VCaP (cell line): ENCODE measurements at regions not wholly inside any gene's neighbourhood (a gene's known extent, or its start where the extent isn't known, plus 50 kb on each side); places are given as distances from the start of the nearest gene placed in this dataset.

ENCODE experiments used
- H3K27ac ChIP-seq: fragments of 450-650 bp; 2 replicates; pipeline ENCODE4 v1.5.1; 2017
- TF ChIP-seq, protein P1 (sequence below): fragments of 450-650 bp; conservative IDR thresholded peaks from 2 replicates; pipeline ENCODE4 v1.5.1; 2017; ENCODE audit warnings: mild to moderate bottlenecking, moderate library complexity

DNA sequence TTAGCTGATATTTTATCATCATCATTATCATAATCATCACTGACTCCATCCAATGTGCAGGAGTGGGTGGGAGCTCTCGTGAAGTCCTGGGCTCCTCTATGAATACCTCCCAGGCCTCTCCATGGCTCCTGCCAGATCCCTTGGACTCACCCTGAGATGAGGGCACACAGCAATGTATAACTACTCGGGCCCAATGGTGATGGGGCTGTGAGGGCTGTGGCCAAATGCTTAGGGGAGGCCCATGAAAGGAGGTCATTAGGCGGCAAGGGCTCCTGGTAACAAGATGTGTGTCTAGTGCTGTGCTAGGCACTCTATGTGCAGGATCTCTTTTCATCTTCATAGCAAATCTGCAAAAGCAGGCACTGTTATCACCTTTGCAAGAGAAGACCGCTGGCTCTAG, 270.9 kb downstream of the GLRX3 start:
- TF ChIP-seq, protein P1, sequence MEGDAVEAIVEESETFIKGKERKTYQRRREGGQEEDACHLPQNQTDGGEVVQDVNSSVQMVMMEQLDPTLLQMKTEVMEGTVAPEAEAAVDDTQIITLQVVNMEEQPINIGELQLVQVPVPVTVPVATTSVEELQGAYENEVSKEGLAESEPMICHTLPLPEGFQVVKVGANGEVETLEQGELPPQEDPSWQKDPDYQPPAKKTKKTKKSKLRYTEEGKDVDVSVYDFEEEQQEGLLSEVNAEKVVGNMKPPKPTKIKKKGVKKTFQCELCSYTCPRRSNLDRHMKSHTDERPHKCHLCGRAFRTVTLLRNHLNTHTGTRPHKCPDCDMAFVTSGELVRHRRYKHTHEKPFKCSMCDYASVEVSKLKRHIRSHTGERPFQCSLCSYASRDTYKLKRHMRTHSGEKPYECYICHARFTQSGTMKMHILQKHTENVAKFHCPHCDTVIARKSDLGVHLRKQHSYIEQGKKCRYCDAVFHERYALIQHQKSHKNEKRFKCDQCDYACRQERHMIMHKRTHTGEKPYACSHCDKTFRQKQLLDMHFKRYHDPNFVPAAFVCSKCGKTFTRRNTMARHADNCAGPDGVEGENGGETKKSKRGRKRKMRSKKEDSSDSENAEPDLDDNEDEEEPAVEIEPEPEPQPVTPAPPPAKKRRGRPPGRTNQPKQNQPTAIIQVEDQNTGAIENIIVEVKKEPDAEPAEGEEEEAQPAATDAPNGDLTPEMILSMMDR: no peak
- no peak overlapping the region for H3K27ac ChIP-seq

DNA sequence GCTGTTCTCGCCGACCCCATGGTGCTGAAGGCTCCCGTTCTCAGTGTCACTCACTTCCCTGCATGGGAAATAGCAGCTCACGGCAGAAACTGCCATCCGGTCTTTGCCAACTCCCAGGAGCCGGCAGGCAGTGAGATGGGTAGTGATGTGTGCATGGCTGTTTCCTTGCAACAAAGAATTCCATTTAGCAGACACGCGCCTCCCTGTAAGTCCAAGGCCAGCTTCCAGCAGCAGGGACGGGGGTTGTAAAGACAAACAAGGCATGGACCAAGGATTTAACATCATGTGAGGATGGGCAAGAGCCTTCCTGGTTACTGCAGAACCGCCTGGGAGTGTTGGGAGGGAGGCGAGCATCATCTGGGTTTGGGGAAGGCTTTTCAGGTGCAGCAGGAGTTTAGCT, 273.1 kb downstream of the GLRX3 start:
- H3K27ac ChIP-seq: no peak overlapping the region
- TF ChIP-seq, protein P1: no peak

DNA sequence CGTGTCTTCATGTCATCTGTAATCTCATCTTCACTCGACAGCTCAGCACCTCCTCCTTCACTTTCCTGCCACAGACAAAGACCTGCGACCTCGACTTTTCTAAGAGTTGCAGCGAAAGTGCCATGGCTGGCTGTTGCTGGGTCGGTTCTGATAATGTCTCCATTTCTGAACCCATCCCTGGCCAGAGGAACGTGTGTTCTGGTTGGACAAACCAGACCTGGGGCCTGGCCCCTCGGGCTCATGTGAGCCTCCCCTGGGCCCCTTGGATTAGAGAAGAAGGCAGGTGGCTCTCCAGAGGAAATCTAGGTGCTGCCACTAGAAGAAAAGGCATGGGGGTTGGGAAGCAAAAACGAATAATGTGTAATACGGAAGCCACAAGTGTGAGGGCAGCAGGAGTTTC, 273.7 kb downstream of the GLRX3 start:
- no peak overlapping the region for H3K27ac ChIP-seq
- TF ChIP-seq, protein P1: no peak

DNA sequence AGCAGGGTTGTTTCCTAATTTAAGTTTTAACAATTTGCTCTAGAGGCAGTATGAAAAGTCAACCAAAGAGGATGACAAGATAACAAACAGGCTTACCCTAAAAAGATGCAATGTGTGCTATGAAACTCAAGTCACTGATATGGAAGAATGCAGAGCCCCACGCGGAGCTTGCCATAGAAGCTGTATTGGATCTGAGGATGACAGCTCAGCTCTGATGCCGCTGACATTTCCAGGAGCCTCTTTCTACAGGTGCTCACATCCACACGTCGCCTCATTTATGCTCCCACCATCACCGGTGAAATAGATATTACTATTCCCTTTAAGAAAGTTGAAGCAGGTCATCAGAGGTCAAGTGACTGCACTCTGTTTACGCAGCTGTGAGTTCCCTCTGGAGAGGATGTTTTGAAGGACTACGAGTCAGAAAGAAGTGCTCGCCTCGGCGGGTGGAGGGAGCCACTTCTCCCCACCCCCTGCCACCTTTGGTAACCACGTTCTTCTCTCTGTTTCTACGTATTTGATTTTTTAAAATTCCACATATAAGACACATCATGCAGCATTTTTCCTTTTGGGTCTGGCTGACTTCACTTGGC, 275.4 kb downstream of the GLRX3 start:
- TF ChIP-seq, protein P1: no peak
- no peak overlapping the region for H3K27ac ChIP-seq

DNA sequence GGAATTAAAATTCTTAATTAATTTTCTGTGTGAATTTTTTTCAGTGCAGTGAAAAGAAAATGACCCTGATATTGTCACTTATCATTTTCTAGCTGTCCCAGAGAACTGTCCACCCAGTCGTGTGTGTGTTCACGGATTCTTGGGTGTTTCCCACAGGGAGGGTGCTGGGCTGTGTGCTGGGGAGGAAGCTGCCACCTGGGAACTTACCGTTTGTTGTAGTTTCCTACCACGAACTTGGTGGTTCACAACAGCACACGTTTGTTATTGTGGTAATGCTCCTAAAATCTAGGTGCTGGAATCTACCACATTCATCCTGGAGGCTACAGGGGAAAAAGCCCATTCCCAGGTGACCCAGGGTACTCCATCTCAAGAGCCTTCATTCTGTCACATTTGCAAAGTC, 276.1 kb downstream of the GLRX3 start:
- no peak overlapping the region for H3K27ac ChIP-seq
- TF ChIP-seq, protein P1: no peak

DNA sequence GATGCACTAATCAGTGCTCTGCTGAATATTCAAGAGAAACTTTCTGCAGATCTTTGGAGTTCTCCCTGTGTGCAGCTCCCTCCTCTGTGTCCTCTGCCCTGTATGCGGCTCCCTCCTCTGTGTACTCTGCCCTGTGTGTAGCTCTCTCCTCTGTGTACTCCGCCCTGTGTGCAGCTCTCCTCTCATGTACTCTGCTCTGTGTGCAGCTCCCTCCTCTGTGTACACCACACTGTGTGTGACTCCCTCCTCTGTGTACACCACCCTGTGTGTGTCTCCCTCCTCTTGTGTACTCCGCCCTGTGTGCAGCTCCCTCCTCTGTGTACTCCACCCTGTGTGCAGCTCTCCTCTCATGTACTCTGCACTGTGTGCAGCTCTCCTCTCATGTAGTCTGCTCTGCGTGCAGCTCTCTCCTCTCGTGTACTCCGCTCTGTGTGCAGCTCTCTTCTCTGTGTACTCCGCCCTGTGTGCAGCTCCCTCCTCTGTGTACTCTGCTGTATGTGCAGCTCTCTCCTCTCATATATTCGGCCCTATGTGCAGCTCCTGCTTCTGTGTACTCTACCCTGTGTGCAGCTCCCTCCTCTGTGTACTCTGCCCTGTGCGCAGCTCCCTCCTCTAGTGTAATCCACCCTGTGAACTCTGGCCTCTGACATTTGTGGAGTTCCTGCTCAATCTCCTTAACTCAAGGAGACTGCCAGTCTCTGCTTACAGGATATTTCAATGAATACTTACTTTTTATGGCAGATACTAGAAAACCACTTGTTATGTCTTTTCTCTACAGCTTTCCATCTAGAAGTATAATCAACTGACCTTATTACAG, 280.4 kb downstream of the GLRX3 start:
- TF ChIP-seq, protein P1: no peak

DNA sequence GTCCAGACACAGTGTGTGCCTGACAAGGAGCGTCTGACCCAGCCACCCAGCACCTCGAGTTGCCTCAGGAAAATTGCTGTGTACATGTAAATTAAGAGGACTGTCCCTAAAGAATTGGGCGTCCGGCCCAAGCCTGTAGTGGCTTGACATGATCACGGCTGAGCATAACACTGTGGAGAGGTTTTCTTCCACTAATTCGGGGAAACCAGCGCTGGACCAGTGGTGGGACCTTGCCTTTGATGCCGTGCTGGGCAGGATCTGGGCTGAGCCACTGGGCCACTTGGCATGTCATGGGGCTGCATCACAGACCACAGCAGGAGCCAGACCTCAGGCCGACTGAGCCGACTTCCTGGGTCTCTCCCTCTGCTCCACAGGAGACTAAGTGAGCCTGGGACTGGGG, 282.5 kb downstream of the GLRX3 start:
- no peak overlapping the region for H3K27ac ChIP-seq
- TF ChIP-seq, protein P1: no peak

More for the DNA sequence above, 280.4 kb downstream of the GLRX3 start:
- no peak overlapping the region for H3K27ac ChIP-seq
